Naive thymus-derived CD4-positive, alpha-beta T cell (primary cell): ENCODE measurements at regions not wholly inside any gene's neighbourhood (a gene's known extent, or its start where the extent isn't known, plus 50 kb on each side); places are given as distances from the start of the nearest gene placed in this dataset.

Experiments
- ATAC-seq: fragments of 150-1000 bp; cut with Tn5 transposase; 2 replicates; pipeline ENCODE4 v1.10.0; 2021; ENCODE audit warnings: mild to moderate bottlenecking, moderate library complexity
- CTCF ChIA-PET: fragments of 350-600 bp; sonication (Branson Sonifier 250); formaldehyde crosslinking; loops from one replicate; lab custom pipeline; 2021; ENCODE audit warnings: antibody characterized with exemption; lab: Charles Lee
- POLR2A ChIA-PET: fragments of 350-600 bp; sonication (Branson Sonifier 250); formaldehyde crosslinking; loops from one replicate; lab custom pipeline; 2021; ENCODE audit warnings: antibody characterized with exemption, inconsistent platforms; lab: Charles Lee
- DNase-seq, 9 donors: peaks; one replicate each; pipeline versions ENCODE4 v3.0.0 to v3.0.0-alpha.2; 2020 to 2022; ENCODE audit warnings: mixed read lengths in 1 of 9
- H3K27ac ChIP-seq: one replicate; pipeline ENCODE4 v1.7.0; 2013; ENCODE audit warnings: mild to moderate bottlenecking, low read depth, low read length, moderate library complexity
- H3K27me3 ChIP-seq, 2 donors: one replicate each; pipeline ENCODE4 v1.7.0; 2013; ENCODE audit warnings: low read length in 2 of 2, mild to moderate bottlenecking in 2 of 2, moderate library complexity in 2 of 2; ENCODE audit not compliant: control insufficient read depth in 2 of 2, insufficient read depth in 2 of 2
- H3K36me3 ChIP-seq, 3 experiments: 1 replicate in 2 of 3; 2 replicates in 1 of 3; pipeline ENCODE4 v1.7.0; 2013; ENCODE audit warnings: low read length in 3 of 3, mild to moderate bottlenecking in 3 of 3, moderate library complexity in 1 of 3; ENCODE audit not compliant: insufficient read depth in 3 of 3, control insufficient read depth in 2 of 3
- H3K4me1 ChIP-seq, 2 donors: one replicate each; pipeline ENCODE4 v1.7.0; 2013; ENCODE audit warnings: low read length in 2 of 2, mild to moderate bottlenecking in 2 of 2, moderate library complexity in 1 of 2; ENCODE audit not compliant: control insufficient read depth in 2 of 2, insufficient read depth in 2 of 2
- H3K4me3 ChIP-seq: 2 replicates; pipeline ENCODE4 v1.7.0; 2013; ENCODE audit warnings: mild to moderate bottlenecking, low read length
- H3K9me3 ChIP-seq, 3 experiments: 1 replicate in 2 of 3; 2 replicates in 1 of 3; pipeline ENCODE4 v1.7.0; 2013; ENCODE audit warnings: low read length in 3 of 3; ENCODE audit not compliant: control insufficient read depth in 2 of 3
- H3K27ac Mint-ChIP-seq, 9 donors: one replicate each; pipeline ENCODE4 v1.8.0; 2020 to 2022; ENCODE audit warnings: mixed read lengths in 9 of 9, mild to moderate bottlenecking in 8 of 9, moderate library complexity in 5 of 9, inconsistent platforms in 2 of 9
- H3K27me3 Mint-ChIP-seq, 5 donors: one replicate each; pipeline ENCODE4 v1.8.0; 2021 to 2022; ENCODE audit warnings: mixed read lengths in 5 of 5, mild to moderate bottlenecking in 1 of 5
- H3K36me3 Mint-ChIP-seq, 5 donors: one replicate each; pipeline ENCODE4 v1.8.0; 2020 to 2022; ENCODE audit warnings: mixed read lengths in 5 of 5, mild to moderate bottlenecking in 3 of 5, inconsistent platforms in 1 of 5
- H3K4me1 Mint-ChIP-seq, 7 donors: one replicate each; pipeline ENCODE4 v1.8.0; 2020 to 2022; ENCODE audit warnings: mixed read lengths in 7 of 7, mild to moderate bottlenecking in 3 of 7, inconsistent platforms in 1 of 7
- H3K4me3 Mint-ChIP-seq, 10 donors: one replicate each; pipeline ENCODE4 v1.8.0; 2020 to 2022; ENCODE audit warnings: mild to moderate bottlenecking in 10 of 10, mixed read lengths in 10 of 10, moderate library complexity in 6 of 10, inconsistent platforms in 2 of 10
- H3K9me3 Mint-ChIP-seq, 11 donors: one replicate each; pipeline ENCODE4 v1.8.0; 2020 to 2022; ENCODE audit warnings: mixed read lengths in 11 of 11, mild to moderate bottlenecking in 4 of 11, inconsistent platforms in 1 of 11, moderate library complexity in 1 of 11
- intact Hi-C, 2 donors: fragments of 100-400 bp; cut with micrococcal nuclease; formaldehyde crosslinking; loops; one replicate each; pipeline ENCODE4 v1.15.1; 2023

- Mint-ChIP-seq H3K4me3 (no peak overlapping the region), H3K27me3 (no peaks in the 10 kb centered on the region), H3K4me1 (no peaks in the 10 kb centered on the region), H3K36me3 (no peaks in the 10 kb centered on the region), H3K27ac (no peak overlapping the region), H3K9me3 (no peaks in the 10 kb centered on the region)
- POLR2A ChIA-PET = no interaction called here
- H3K4me3 ChIP-seq = no peak overlapping the region
- intact Hi-C loops = no loop called here
- H3K27me3 ChIP-seq = no peaks in the 10 kb centered on the region
- H3K36me3 ChIP-seq = no peaks in the 10 kb centered on the region
- DNase-seq (peak in 1 of 9 donors; percentile 5), ATAC-seq (no peak)
- H3K4me1 ChIP-seq = no peaks in the 10 kb centered on the region
- H3K27ac ChIP-seq = no peak overlapping the region
- no peaks in the 10 kb centered on the region for H3K9me3 ChIP-seq
- CTCF ChIA-PET = interaction anchor here (0.7 to 0.9 kb wide), 2 partner anchors 11 to 14 kb away, joined by 3 to 6 read pairs; no protein-coding TSS in a partner anchor
These were observed 211.0 kb upstream of the GSE1 start for GRCh38 chr16:85401917-85402766.

DNA sequence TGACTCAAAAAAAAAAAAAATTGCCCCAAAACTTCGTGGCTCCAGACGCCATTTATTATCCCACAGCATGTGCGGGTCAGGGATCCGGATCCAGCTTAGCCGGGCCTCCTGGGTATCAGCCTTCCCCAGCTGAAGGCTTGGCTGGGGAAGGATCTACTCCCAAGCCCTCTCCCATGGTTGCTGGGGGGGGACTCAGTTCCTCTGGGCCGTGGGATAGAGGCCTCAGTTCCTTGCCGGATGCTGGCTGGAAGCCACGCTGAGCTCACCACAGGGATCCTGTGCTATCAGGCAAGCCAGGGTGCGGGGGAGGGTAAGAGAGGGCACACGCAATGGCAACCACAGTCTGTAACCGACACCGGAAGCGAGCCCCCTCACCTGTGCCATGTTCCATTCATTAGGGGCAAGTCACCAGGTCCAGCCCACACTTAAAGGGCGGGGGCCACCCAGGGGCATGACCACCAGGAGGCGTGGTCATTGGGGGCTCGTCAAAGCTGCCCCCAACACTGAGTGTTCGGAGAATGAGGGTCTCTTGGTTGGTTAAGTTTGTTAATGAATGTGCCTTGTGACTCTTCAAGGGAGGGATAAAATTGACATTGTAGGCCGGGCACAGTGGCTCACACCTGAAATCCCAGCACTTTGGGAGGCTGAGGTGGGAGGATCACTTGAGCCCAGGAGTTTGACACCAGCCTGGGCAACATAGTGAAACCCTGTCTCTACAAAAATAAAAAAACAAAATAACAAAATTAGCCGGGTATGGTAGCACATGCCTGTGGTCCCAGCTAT, 210.0 kb upstream of the GSE1 start:
- Histone ChIP-seq H3K27ac (no peak overlapping the region), H3K36me3 (no peaks in the 10 kb centered on the region), H3K4me3 (no peak overlapping the region), H3K27me3 (no peaks in the 10 kb centered on the region), H3K9me3 (no peaks in the 10 kb centered on the region), H3K4me1 (no peaks in the 10 kb centered on the region)
- ChIA-PET POLR2A (no interaction called here), CTCF (interaction anchor here (0.9 kb wide), 1 partner anchor 13 kb away, joined by 6 read pairs; no protein-coding TSS in a partner anchor)
- intact Hi-C loops = no loop called here
- DNase-seq (peak in 1 of 9 donors; percentile 4), ATAC-seq (no peak)
- H3K9me3 Mint-ChIP-seq = no peaks in the 10 kb centered on the region
- H3K4me3 Mint-ChIP-seq = no peak overlapping the region
- no peak overlapping the region for H3K27ac Mint-ChIP-seq
- no peaks in the 10 kb centered on the region for H3K4me1 Mint-ChIP-seq
- no peaks in the 10 kb centered on the region for H3K36me3 Mint-ChIP-seq
- no peaks in the 10 kb centered on the region for H3K27me3 Mint-ChIP-seq

DNA sequence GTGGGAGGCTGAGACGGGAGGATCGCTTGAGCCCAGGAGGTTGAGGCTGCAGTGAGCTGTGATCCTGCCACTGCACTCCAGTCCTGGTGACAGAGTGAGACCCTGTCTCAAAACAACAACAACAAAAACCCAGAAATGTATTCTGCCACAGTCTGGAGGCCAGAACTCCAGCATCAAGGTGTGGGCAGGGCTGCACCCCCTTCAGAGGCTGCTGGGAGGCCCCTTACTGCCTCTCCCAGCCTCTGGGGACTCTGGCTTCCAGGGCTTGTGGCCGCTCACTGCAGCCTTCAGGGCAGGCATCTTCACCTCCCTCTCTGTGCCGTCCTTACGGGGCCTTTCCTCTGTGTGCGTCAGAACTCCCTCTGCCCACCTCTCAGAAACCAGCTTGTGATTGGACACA, 209.4 kb upstream of the GSE1 start:
- intact Hi-C loops = no loop called here
- Mint-ChIP-seq H3K4me1 (no peaks in the 10 kb centered on the region), H3K27ac (no peak overlapping the region), H3K36me3 (no peaks in the 10 kb centered on the region), H3K4me3 (no peak overlapping the region), H3K27me3 (no peaks in the 10 kb centered on the region), H3K9me3 (no peaks in the 10 kb centered on the region)
- Histone ChIP-seq H3K36me3 (no peaks in the 10 kb centered on the region), H3K9me3 (no peaks in the 10 kb centered on the region), H3K4me1 (no peaks in the 10 kb centered on the region), H3K27ac (no peak overlapping the region), H3K4me3 (no peak overlapping the region), H3K27me3 (no peaks in the 10 kb centered on the region)
- ChIA-PET CTCF (no interaction called here), POLR2A (no interaction called here)
- ATAC-seq (no peak), DNase-seq (no peak)

GRCh38 chr16:85412911-85413520, 200.1 kb upstream of the GSE1 start:
- Mint-ChIP-seq H3K9me3 (peaks cover 0 to 7% (median 0%) of the 10 kb centered on the region in 11 donors), H3K4me3 (no peak overlapping the region), H3K36me3 (no peaks in the 10 kb centered on the region), H3K27me3 (no peaks in the 10 kb centered on the region), H3K27ac (peak overlapping the region in 1 of 9 donors; percentile 76), H3K4me1 (no peaks in the 10 kb centered on the region)
- Histone ChIP-seq H3K27me3 (no peaks in the 10 kb centered on the region), H3K4me3 (no peak overlapping the region), H3K4me1 (peaks cover 0 to 10% of the 10 kb centered on the region in 2 donors), H3K27ac (no peak overlapping the region), H3K36me3 (no peaks in the 10 kb centered on the region), H3K9me3 (no peaks in the 10 kb centered on the region)
- ATAC-seq (no peak), DNase-seq (peak in 1 of 9 donors; percentile 3)
- ChIA-PET POLR2A (no interaction called here), CTCF (no interaction called here)
- intact Hi-C loops = no loop called here

GRCh38 chr16:85413691-85414663, 199.1 kb upstream of the GSE1 start:
- no peak overlapping the region for H3K27ac ChIP-seq
- ChIA-PET CTCF (no interaction called here), POLR2A (no interaction called here)
- peaks cover 0 to 10% of the 10 kb centered on the region in 2 donors for H3K4me1 ChIP-seq
- no peaks in the 10 kb centered on the region for H3K9me3 ChIP-seq
- H3K4me3 Mint-ChIP-seq = no peak overlapping the region
- intact Hi-C loops = no loop called here
- ATAC-seq (no peak), DNase-seq (peak in 1 of 9 donors; percentile 2)
- peaks cover 0 to 6% (median 0%) of the 10 kb centered on the region in 7 donors for H3K4me1 Mint-ChIP-seq
- H3K36me3 ChIP-seq = no peaks in the 10 kb centered on the region
- peaks cover 0 to 7% (median 0%) of the 10 kb centered on the region in 11 donors for H3K9me3 Mint-ChIP-seq
- no peak overlapping the region for H3K4me3 ChIP-seq
- no peaks in the 10 kb centered on the region for H3K27me3 Mint-ChIP-seq
- peak overlapping the region in 1 of 9 donors; percentile 17 for H3K27ac Mint-ChIP-seq
- H3K36me3 Mint-ChIP-seq = no peaks in the 10 kb centered on the region
- H3K27me3 ChIP-seq = no peaks in the 10 kb centered on the region
